H1 (cell line): ENCODE measurements at regions not wholly inside any gene's neighbourhood (a gene's known extent, or its start where the extent isn't known, plus 50 kb on each side); places are given as distances from the start of the nearest gene placed in this dataset.

Experiments
- CEBPB ChIP-seq: IDR thresholded peaks from 2 replicates; pipeline ENCODE4 v1.6.1; 2012; ENCODE audit warnings: low read depth, low read length
- EP300 ChIP-seq, 2 experiments: IDR thresholded peaks; 1 replicate in 1 of 2; 2 replicates in 1 of 2; pipeline ENCODE4 v1.6.1; 2011 to 2012; ENCODE audit warnings: low read depth in 2 of 2, low read length in 2 of 2, mild to moderate bottlenecking in 2 of 2, borderline replicate concordance in 1 of 2, inconsistent platforms in 1 of 2, moderate library complexity in 1 of 2
- GTF2F1 ChIP-seq: IDR thresholded peaks from 2 replicates; pipeline ENCODE4 v1.6.1; 2012; ENCODE audit warnings: low read depth, low read length, improper control_type of control experiment, borderline replicate concordance
- HDAC2 ChIP-seq, 2 experiments: fragments of 300-600 bp in 1 of 2; sonication (generic) in 1 of 2; IDR thresholded peaks; 2 replicates each; pipeline ENCODE4 v1.6.1; 2011 to 2012; ENCODE audit warnings: low read depth in 2 of 2, low read length in 2 of 2, mild to moderate bottlenecking in 2 of 2, moderate library complexity in 2 of 2, borderline replicate concordance in 1 of 2, inconsistent platforms in 1 of 2
- JUND ChIP-seq: IDR thresholded peaks from 2 replicates; pipeline ENCODE4 v1.6.1; 2011; ENCODE audit warnings: mild to moderate bottlenecking, improper control_type of control experiment, low read length
- POLR2A ChIP-seq, 2 experiments: IDR thresholded peaks; 1 replicate in 1 of 2; 2 replicates in 1 of 2; pipeline ENCODE4 v1.6.1; 2011; ENCODE audit warnings: low read depth in 2 of 2, low read length in 2 of 2, mild to moderate bottlenecking in 2 of 2; ENCODE audit errors: control extremely low read depth in 1 of 2
- POLR2AphosphoS5 ChIP-seq: IDR thresholded peaks from 2 replicates; pipeline ENCODE4 v1.6.1; 2011; ENCODE audit warnings: low read depth, low read length
- RAD21 ChIP-seq, 2 experiments: IDR thresholded peaks in 1 of 2; conservative IDR thresholded peaks in 1 of 2; 2 replicates each; pipeline ENCODE4 v1.6.1; 2011; ENCODE audit warnings: low read depth in 2 of 2, low read length in 2 of 2, improper control_type of control experiment in 1 of 2, inconsistent platforms in 1 of 2, mild to moderate bottlenecking in 1 of 2, moderate library complexity in 1 of 2
- RXRA ChIP-seq: IDR thresholded peaks from 2 replicates; pipeline ENCODE4 v1.6.1; 2011; ENCODE audit warnings: low read depth, mild to moderate bottlenecking, low read length, moderate library complexity; ENCODE audit not compliant: insufficient read depth
- TBP ChIP-seq: IDR thresholded peaks from 2 replicates; pipeline ENCODE4 v1.6.1; 2011; ENCODE audit warnings: low read depth, low read length, improper control_type of control experiment
- YY1 ChIP-seq: IDR thresholded peaks from 2 replicates; pipeline ENCODE4 v1.6.1; 2011; ENCODE audit warnings: low read depth, mild to moderate bottlenecking, low read length
- TF ChIP-seq, protein P1 (sequence below), 3 experiments: IDR thresholded peaks; 1 replicate in 2 of 3; 2 replicates in 1 of 3; pipeline versions ENCODE4 v1.5.1 to v1.6.1; 2011; ENCODE audit warnings: low read length in 3 of 3, mild to moderate bottlenecking in 3 of 3, inconsistent platforms in 2 of 3, low read depth in 1 of 3, moderate library complexity in 1 of 3; ENCODE audit not compliant: insufficient read depth in 1 of 3; ENCODE audit errors: control extremely low read depth in 1 of 3
- TF ChIP-seq, protein P2 (sequence below): IDR thresholded peaks from 2 replicates; pipeline ENCODE4 v1.6.1; 2012; ENCODE audit warnings: inconsistent platforms

DNA sequence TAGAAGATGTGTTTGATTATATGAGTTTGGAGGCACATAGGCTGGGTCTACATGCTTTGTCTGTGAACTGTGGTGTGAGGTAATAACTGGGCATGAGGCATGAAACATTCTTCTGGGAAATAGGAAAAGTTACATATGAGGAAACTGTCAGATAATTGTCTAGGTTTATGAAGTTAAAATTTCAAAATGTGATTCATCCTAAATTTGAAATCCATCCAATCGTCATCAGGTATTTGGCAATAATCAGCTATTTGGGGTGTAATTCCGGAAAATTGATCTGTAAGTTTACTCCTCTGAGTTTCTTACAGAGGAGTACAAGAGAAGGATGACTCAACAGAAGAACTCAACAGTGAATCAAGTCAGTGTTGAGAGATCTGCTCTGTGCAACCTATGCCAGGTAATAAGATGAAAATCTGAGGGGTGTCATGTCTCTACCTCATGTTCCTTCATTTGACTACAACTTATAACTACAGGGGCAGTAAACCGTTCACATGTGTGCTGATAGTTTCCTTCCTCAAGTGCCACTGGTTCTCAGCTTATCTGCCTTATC lies 1171.6 kb upstream of the CDH18 start:
- TF ChIP-seq POLR2AphosphoS5 (no peak), RXRA (no peak), EP300 (IDR thresholded peaks at IDR 0.05; ENCODE audit: borderline replicate concordance in 1 of 2, low read depth in 2 of 2, low read length in 2 of 2) (no peak), POLR2A (IDR thresholded peaks at IDR 0.05; ENCODE audit: control extremely low read depth in 1 of 2, low read depth in 2 of 2, low read length in 2 of 2) (no peak), GTF2F1 (no peak), YY1 (no peak), CEBPB (no peak), HDAC2 (IDR thresholded peaks at IDR 0.05; ENCODE audit: borderline replicate concordance in 1 of 2, low read depth in 2 of 2, low read length in 2 of 2) (no peak), TBP (no peak), RAD21 (IDR thresholded peaks at IDR 0.05 in 1 of 2, conservative IDR thresholded peaks at IDR 0.05 in 1 of 2; ENCODE audit: low read depth in 2 of 2, low read length in 2 of 2) (no peak), JUND (no peak)
- TF ChIP-seq, protein P1, sequence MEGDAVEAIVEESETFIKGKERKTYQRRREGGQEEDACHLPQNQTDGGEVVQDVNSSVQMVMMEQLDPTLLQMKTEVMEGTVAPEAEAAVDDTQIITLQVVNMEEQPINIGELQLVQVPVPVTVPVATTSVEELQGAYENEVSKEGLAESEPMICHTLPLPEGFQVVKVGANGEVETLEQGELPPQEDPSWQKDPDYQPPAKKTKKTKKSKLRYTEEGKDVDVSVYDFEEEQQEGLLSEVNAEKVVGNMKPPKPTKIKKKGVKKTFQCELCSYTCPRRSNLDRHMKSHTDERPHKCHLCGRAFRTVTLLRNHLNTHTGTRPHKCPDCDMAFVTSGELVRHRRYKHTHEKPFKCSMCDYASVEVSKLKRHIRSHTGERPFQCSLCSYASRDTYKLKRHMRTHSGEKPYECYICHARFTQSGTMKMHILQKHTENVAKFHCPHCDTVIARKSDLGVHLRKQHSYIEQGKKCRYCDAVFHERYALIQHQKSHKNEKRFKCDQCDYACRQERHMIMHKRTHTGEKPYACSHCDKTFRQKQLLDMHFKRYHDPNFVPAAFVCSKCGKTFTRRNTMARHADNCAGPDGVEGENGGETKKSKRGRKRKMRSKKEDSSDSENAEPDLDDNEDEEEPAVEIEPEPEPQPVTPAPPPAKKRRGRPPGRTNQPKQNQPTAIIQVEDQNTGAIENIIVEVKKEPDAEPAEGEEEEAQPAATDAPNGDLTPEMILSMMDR (IDR thresholded peaks at IDR 0.05; ENCODE audit: control extremely low read depth in 1 of 3, insufficient read depth in 1 of 3, low read depth in 1 of 3, low read length in 3 of 3): no peak
- TF ChIP-seq, protein P2, sequence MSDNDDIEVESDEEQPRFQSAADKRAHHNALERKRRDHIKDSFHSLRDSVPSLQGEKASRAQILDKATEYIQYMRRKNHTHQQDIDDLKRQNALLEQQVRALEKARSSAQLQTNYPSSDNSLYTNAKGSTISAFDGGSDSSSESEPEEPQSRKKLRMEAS: no peak
